Choroid plexus epithelial cell (primary cell): ENCODE measurements at regions not wholly inside any gene's neighbourhood (a gene's known extent, or its start where the extent isn't known, plus 50 kb on each side); places are given as distances from the start of the nearest gene placed in this dataset.
A peak's percentile ranks its signal among the peaks of the same experiment; 100 is the strongest.

ENCODE experiments used
- DNase-seq: peaks from one replicate; pipeline ENCODE4 v3.0.0-alpha.2; 2010; ENCODE audit warnings: low read depth
- H3K4me3 ChIP-seq: 2 replicates; pipeline ENCODE4 v1.5.1; 2011; ENCODE audit warnings: low read depth, mild to moderate bottlenecking, control low read depth, low read length, moderate library complexity
- CTCF ChIP-seq: conservative IDR thresholded peaks from 2 replicates; pipeline ENCODE4 v1.5.1; 2011; ENCODE audit warnings: low read depth, mild to moderate bottlenecking, control low read depth, inconsistent platforms, low read length, moderate library complexity

GRCh38 chr4:186814535-186815070, 90.9 kb upstream of the FAT1 start:
- no peak for TF ChIP-seq CTCF
- DNase-seq: no peak

GRCh38 chr4:186819342-186820086, 95.9 kb upstream of the FAT1 start:
- no peak for TF ChIP-seq CTCF

More at GRCh38 chr4:186814535-186815070, 90.9 kb upstream of the FAT1 start:
- H3K4me3 ChIP-seq: no peak overlapping the region

GRCh38 chr4:186820391-186820891, 96.8 kb upstream of the FAT1 start:
- DNase-seq: peak; percentile 74

More at GRCh38 chr4:186819342-186820086, 95.9 kb upstream of the FAT1 start:
- no peak overlapping the region for H3K4me3 ChIP-seq
- no peak for DNase-seq

GRCh38 chr4:186823989-186824388, 100.3 kb upstream of the FAT1 start:
- DNase-seq: peak; percentile 49
- no peak for TF ChIP-seq CTCF
- no peak overlapping the region for H3K4me3 ChIP-seq

More at GRCh38 chr4:186820391-186820891, 96.8 kb upstream of the FAT1 start:
- H3K4me3 ChIP-seq: no peak overlapping the region
- no peak for TF ChIP-seq CTCF

GRCh38 chr4:186825069-186825468, 101.4 kb upstream of the FAT1 start:
- H3K4me3 ChIP-seq: no peak overlapping the region
- DNase-seq: no peak
- no peak for TF ChIP-seq CTCF

- no peak for TF ChIP-seq CTCF
- H3K4me3 ChIP-seq: no peak overlapping the region
- DNase-seq: no peak
Observed at GRCh38 chr4:186826006-186826405, 102.3 kb upstream of the FAT1 start.
